ENCODE measurements at regions not wholly inside any gene's neighbourhood (a gene's known extent, or its start where the extent isn't known, plus 50 kb on each side); places are given as distances from the start of the nearest gene placed in this dataset.
A peak's percentile ranks its signal among the peaks of the same experiment; 100 is the strongest.
"Not testable (repeated sequence)": the region's sequence is repeated elsewhere in the genome, so short reads cannot be mapped to it uniquely, and the experiment has no call there.

GRCh38 chr6:14546036-14546435, 428.5 kb downstream of the CD83 start:
- no peak for DNase-seq

GRCh38 chr6:14547284-14547998, 429.9 kb downstream of the CD83 start:
- DNase-seq: no peak

- peak; percentile 69 for DNase-seq
Measured at GRCh38 chr6:14549304-14549770, 431.8 kb downstream of the CD83 start.

GRCh38 chr6:14549871-14550270, 432.3 kb downstream of the CD83 start:
- DNase-seq: no peak

- no peak for DNase-seq
Measured at GRCh38 chr6:14550410-14550809, 432.8 kb downstream of the CD83 start.

- DNase-seq: no peak
Measured at GRCh38 chr6:14550822-14551221, 433.2 kb downstream of the CD83 start.

GRCh38 chr6:14551601-14552000, 434.0 kb downstream of the CD83 start:
- not testable (repeated sequence) for DNase-seq

- no peak for DNase-seq
Measured at GRCh38 chr6:14552891-14553290, 435.3 kb downstream of the CD83 start.

- no peak for DNase-seq
Measured at GRCh38 chr6:14553515-14553914, 435.9 kb downstream of the CD83 start.

GRCh38 chr6:14555804-14556203, 438.2 kb downstream of the CD83 start:
- DNase-seq: no peak

GRCh38 chr6:14559746-14560536, 442.4 kb downstream of the CD83 start:
- no peak for DNase-seq

- not testable (repeated sequence) for DNase-seq
Measured at GRCh38 chr6:14561563-14561962, 444.0 kb downstream of the CD83 start.

GRCh38 chr6:14567842-14568241, 450.3 kb downstream of the CD83 start:
- no peak for DNase-seq

GRCh38 chr6:14569394-14569793, 451.8 kb downstream of the CD83 start:
- no peak for DNase-seq

GRCh38 chr6:14569874-14570273, 452.3 kb downstream of the CD83 start:
- DNase-seq: not testable (repeated sequence)

GRCh38 chr6:14571001-14571400, 453.4 kb downstream of the CD83 start:
- DNase-seq: no peak

- no peak for DNase-seq
Measured at GRCh38 chr6:14571746-14572145, 454.2 kb downstream of the CD83 start.

GRCh38 chr6:14573267-14573666, 455.7 kb downstream of the CD83 start:
- no peak for DNase-seq

- no peak for DNase-seq
Measured at GRCh38 chr6:14573703-14574290, 456.2 kb downstream of the CD83 start.

- no peak for DNase-seq
Measured at GRCh38 chr6:14575961-14576360, 458.4 kb downstream of the CD83 start.

GRCh38 chr6:14578994-14579393, 461.4 kb downstream of the CD83 start:
- no peak for DNase-seq

GRCh38 chr6:14582749-14583148, 465.2 kb downstream of the CD83 start:
- no peak for DNase-seq

- DNase-seq: no peak
Measured at GRCh38 chr6:14583826-14584225, 466.3 kb downstream of the CD83 start.

GRCh38 chr6:14584450-14584849, 466.9 kb downstream of the CD83 start:
- DNase-seq: no peak
